HepG2 (cell line): ENCODE measurements at regions not wholly inside any gene's neighbourhood (a gene's known extent, or its start where the extent isn't known, plus 50 kb on each side); places are given as distances from the start of the nearest gene placed in this dataset.

Source experiments
- ATAC-seq: fragments of 200-7000 bp; cut with Tn5 transposase; 3 replicates; pipeline ENCODE4 v1.9.1; 2020; ENCODE audit warnings: mild to moderate bottlenecking, moderate library complexity
- BruUV-seq: library from RNA; stranded (reverse); fragments of 400-500 nt; replicated peaks from 2 replicates; lab custom pipeline; 2021; lab: Mats Ljungman, UMichigan
- CTCF ChIA-PET: fragments of 300-600 bp; formaldehyde crosslinking; extraction: SDS; loops from one replicate; lab custom pipeline; 2021; ENCODE audit warnings: low total read pairs, inconsistent platforms, low intra/inter-chr PET ratio; lab: Yijun Ruan, JAX
- POLR2A ChIA-PET: fragments of 350-600 bp; sonication (Branson Sonifier 250); formaldehyde crosslinking; loops from one replicate; lab custom pipeline; 2020; ENCODE audit warnings: antibody characterized with exemption, inconsistent platforms; lab: Yijun Ruan, JAX
- DNase-seq: peaks from one replicate; pipeline ENCODE4 v3.0.0-alpha.2; 2015; ENCODE audit warnings: low spot score
- FAIRE-seq: peaks from 3 replicates; lab custom pipeline; 2011; peaks lifted over from hg19 to GRCh38; lab: Jason Lieb, UNC
- H2AFZ ChIP-seq: one replicate; pipeline ENCODE4 v1.6.1; 2011; ENCODE audit warnings: low read length, inconsistent platforms
- H3K27ac ChIP-seq: fragments of 300-600 bp; 3 replicates; pipeline ENCODE4 v1.8.0; 2011; ENCODE audit warnings: mixed run types, mild to moderate bottlenecking, mixed read lengths, low read length, inconsistent platforms; ENCODE audit not compliant: insufficient read depth; ENCODE audit errors: extremely low read length
- H3K27me3 ChIP-seq, 2 experiments: fragments of 200-600 bp in 1 of 2; 2 replicates in 1 of 2; 3 replicates in 1 of 2; pipeline versions ENCODE4 v1.6.0 to v1.8.0; 2011; ENCODE audit warnings: low read length in 2 of 2, mild to moderate bottlenecking in 2 of 2, moderate library complexity in 2 of 2, inconsistent platforms in 1 of 2; ENCODE audit not compliant: insufficient read depth in 2 of 2, control insufficient read depth in 1 of 2
- H3K36me3 ChIP-seq, 2 experiments: fragments of 200-600 bp in 1 of 2; replicated peaks in 1 of 2; 2 replicates in 1 of 2; 3 replicates in 1 of 2; pipeline versions ENCODE4 v1.5.1 to v1.8.0; 2011; ENCODE audit warnings: low read length in 2 of 2, inconsistent platforms in 1 of 2; ENCODE audit not compliant: insufficient read depth in 2 of 2, control insufficient read depth in 1 of 2
- H3K4me1 ChIP-seq: 2 replicates; pipeline ENCODE4 v1.5.1; 2012; ENCODE audit warnings: low read length, inconsistent platforms; ENCODE audit not compliant: insufficient read depth
- H3K4me2 ChIP-seq: 2 replicates; pipeline ENCODE4 v1.6.0; 2011; ENCODE audit warnings: low read depth, low read length, inconsistent platforms
- H3K4me3 ChIP-seq, 3 experiments: fragments of 200-600 bp in 1 of 3; sonication (generic), shearing (Covaris generic) in 1 of 3; replicated peaks in 1 of 3; 2 replicates each; pipeline ENCODE4 v1.5.1; 2011 to 2016; ENCODE audit warnings: low read length in 3 of 3, inconsistent platforms in 2 of 3, low read depth in 2 of 3, mild to moderate bottlenecking in 2 of 3, control low read depth in 1 of 3, mixed read lengths in 1 of 3; ENCODE audit not compliant: insufficient read depth in 1 of 3
- H3K79me2 ChIP-seq: one replicate; pipeline ENCODE4 v1.6.1; 2011; ENCODE audit warnings: low read length, inconsistent platforms; ENCODE audit not compliant: insufficient read depth
- H3K9ac ChIP-seq: 2 replicates; pipeline ENCODE4 v1.6.0; 2011; ENCODE audit warnings: mild to moderate bottlenecking, low read depth, low read length, inconsistent platforms; ENCODE audit not compliant: insufficient read depth
- H3K9me3 ChIP-seq: 2 replicates; pipeline ENCODE4 v1.5.1; 2012; ENCODE audit warnings: mild to moderate bottlenecking, low read length
- H4K20me1 ChIP-seq: 2 replicates; pipeline ENCODE4 v1.6.0; 2011; ENCODE audit warnings: inconsistent platforms, mild to moderate bottlenecking, low read length, moderate library complexity; ENCODE audit not compliant: insufficient read depth
- FOXP1 ChIP-seq, 2 experiments: fragments of 450-650 bp in 1 of 2; IDR thresholded peaks; 2 replicates each; pipeline ENCODE4 v1.6.1; 2017 to 2018; ENCODE audit warnings: antibody characterized with exemption in 1 of 2
- HNRNPK ChIP-seq: fragments of 200-400 bp; formaldehyde crosslinking; IDR thresholded peaks from 2 replicates; pipeline ENCODE4 v1.6.1; 2018; ENCODE audit warnings: low read length, low read depth, moderate library complexity, mild to moderate bottlenecking; ENCODE audit not compliant: poor library complexity, severe bottlenecking
- RBFOX2 ChIP-seq: fragments of 200-400 bp; formaldehyde crosslinking; IDR thresholded peaks from 2 replicates; pipeline ENCODE4 v1.6.1; 2017; ENCODE audit warnings: low read depth, mild to moderate bottlenecking, low read length
- SOX6 ChIP-seq, 2 experiments: fragments of 450-650 bp in 1 of 2; sonication (generic) in 1 of 2; formaldehyde crosslinking in 1 of 2; IDR thresholded peaks; 2 replicates each; pipeline versions ENCODE4 v1.4.0 to v1.6.1; 2017 to 2020; ENCODE audit warnings: antibody characterized with exemption in 1 of 2, mild to moderate bottlenecking in 1 of 2, missing genetic modification reagents in 1 of 2
- ZNF33B ChIP-seq: sonication (generic); formaldehyde crosslinking; IDR thresholded peaks from 2 replicates; pipeline ENCODE4 v1.5.1; 2020; ENCODE audit warnings: mild to moderate bottlenecking, missing genetic modification reagents
- ZNF782 ChIP-seq: sonication (generic); formaldehyde crosslinking; IDR thresholded peaks from 2 replicates; pipeline ENCODE4 v1.4.0; 2020; ENCODE audit warnings: missing genetic modification reagents, mild to moderate bottlenecking, borderline replicate concordance
- WGBS: methylation state at CpG from one replicate; pipeline ENCODE4 v1.1.6; 2017; ENCODE audit warnings: low lambda C conversion rate; 5-methylcytosine and 5-hydroxymethylcytosine counted together
- in situ Hi-C: cut with HindIII; loops from 2 replicates; pipeline ENCODE4 v1.10.0; 2017; ENCODE audit warnings: low pct_unique_long_range_greater_than_20kb; ENCODE audit not compliant: extremely low pct_ligation_motif_present
- intact Hi-C: fragments of 100-400 bp; cut with micrococcal nuclease; formaldehyde crosslinking; loops from one replicate; pipeline ENCODE4 v1.10.0; 2022; ENCODE audit not compliant: unreplicated experiment
- TF ChIP-seq, protein P1 (sequence below): sonication (generic); formaldehyde crosslinking; IDR thresholded peaks from 2 replicates; pipeline ENCODE4 v1.8.1; 2023; ENCODE audit warnings: mild to moderate bottlenecking, missing genetic modification reagents
- TF ChIP-seq, protein P2 (sequence below): sonication (generic); formaldehyde crosslinking; IDR thresholded peaks from 2 replicates; pipeline ENCODE4 v1.8.0; 2022; ENCODE audit warnings: missing genetic modification reagents, mild to moderate bottlenecking, moderate library complexity, borderline replicate concordance
- TF ChIP-seq, protein P3 (sequence below): sonication (generic); formaldehyde crosslinking; conservative IDR thresholded peaks from 2 replicates; pipeline ENCODE4 v1.8.1; 2023; ENCODE audit warnings: missing genetic modification reagents
- TF ChIP-seq, protein P4 (sequence below), 2 experiments: sonication (generic) in 1 of 2; formaldehyde crosslinking in 1 of 2; IDR thresholded peaks; 2 replicates each; pipeline versions ENCODE4 v1.6.1 to v1.9.0; 2014 to 2022; ENCODE audit warnings: antibody characterized with exemption in 1 of 2, borderline replicate concordance in 1 of 2, inconsistent platforms in 1 of 2, low read depth in 1 of 2, missing genetic modification reagents in 1 of 2

DNA sequence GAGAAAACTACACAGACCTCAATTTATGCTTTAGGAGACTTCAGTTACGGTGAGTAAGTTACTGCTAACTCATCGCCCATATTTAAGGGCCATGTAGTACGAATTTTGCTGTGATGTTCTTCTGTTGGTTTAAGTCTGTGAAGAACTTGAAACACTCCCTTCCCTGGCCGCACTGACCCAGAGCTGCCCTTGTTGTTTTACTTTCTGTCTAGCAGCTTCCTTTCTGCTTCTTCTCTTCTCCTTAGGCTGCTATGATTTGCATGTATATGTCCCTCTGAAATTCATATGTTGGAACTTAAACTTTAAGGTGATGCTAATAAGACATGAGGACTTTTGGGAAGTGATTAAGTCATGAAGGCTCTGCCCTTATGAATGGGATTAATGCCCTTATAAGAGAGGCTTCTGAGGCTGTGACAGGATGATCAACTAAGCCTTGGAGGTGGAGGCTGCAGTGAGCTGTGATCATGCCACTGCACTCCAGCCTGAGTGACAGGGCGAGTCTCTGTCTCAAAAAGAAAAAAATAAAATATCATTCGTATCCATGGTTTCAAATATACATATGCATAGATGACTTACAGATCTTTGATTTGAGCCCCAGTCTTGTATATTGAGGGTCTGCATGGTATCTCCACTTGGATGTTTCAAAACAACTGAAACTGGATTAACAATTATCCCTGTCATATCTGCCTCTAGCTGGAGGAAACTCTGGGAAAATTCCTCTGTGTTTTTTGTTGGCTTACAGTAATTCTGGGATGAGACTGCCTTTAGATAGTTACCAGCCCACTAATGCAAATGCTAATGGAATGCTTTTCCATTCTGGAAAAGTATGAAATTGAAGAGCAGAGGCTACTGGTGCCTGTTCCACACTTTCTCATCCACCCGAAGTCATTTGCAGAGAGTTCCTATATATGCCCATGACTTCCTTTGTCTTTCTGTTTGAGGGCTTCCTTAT, 263.4 kb upstream of the ACTBL2 start:
- no TSS peak for BruUV-seq
- CTCF ChIA-PET, result no interaction called here
- Histone ChIP-seq H3K4me1 (no peaks in the 10 kb centered on the region), H3K27ac (no peak overlapping the region), H3K27me3 (no peaks in the 10 kb centered on the region; a peak in 1 of 5 replicates), H3K9ac (no peak overlapping the region), H3K9me3 (no peaks in the 10 kb centered on the region), H3K4me3 (no peak overlapping the region), H4K20me1 (no peaks in the 10 kb centered on the region), H3K4me2 (no peak overlapping the region), H3K36me3 (no peaks in the 10 kb centered on the region), H3K79me2 (no peaks in the 10 kb centered on the region), H2AFZ (no peak overlapping the region)
- no peak for FAIRE-seq
- 20% methylated on average over 7 of the region's 7 CpGs for WGBS
- in situ Hi-C loops (no loop called here), intact Hi-C loops (no loop called here)
- POLR2A ChIA-PET, result no interaction called here
- ATAC-seq, result no peak
- DNase-seq, result no peak
- TF ChIP-seq, protein P1, sequence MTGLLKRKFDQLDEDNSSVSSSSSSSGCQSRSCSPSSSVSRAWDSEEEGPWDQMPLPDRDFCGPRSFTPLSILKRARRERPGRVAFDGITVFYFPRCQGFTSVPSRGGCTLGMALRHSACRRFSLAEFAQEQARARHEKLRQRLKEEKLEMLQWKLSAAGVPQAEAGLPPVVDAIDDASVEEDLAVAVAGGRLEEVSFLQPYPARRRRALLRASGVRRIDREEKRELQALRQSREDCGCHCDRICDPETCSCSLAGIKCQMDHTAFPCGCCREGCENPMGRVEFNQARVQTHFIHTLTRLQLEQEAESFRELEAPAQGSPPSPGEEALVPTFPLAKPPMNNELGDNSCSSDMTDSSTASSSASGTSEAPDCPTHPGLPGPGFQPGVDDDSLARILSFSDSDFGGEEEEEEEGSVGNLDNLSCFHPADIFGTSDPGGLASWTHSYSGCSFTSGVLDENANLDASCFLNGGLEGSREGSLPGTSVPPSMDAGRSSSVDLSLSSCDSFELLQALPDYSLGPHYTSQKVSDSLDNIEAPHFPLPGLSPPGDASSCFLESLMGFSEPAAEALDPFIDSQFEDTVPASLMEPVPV, result no peak
- no peak for TF ChIP-seq RBFOX2
- no peak for TF ChIP-seq ZNF782 (CRISPR knock-in tag)
- no peak for TF ChIP-seq FOXP1 (IDR thresholded peaks at IDR 0.05)
- no peak for TF ChIP-seq FOXP1 (CRISPR knock-in tag; IDR thresholded peaks at IDR 0.05)
- no peak for TF ChIP-seq SOX6 (IDR thresholded peaks at IDR 0.05)
- no peak for TF ChIP-seq SOX6 (CRISPR knock-in tag; IDR thresholded peaks at IDR 0.05)
- TF ChIP-seq, protein P2, sequence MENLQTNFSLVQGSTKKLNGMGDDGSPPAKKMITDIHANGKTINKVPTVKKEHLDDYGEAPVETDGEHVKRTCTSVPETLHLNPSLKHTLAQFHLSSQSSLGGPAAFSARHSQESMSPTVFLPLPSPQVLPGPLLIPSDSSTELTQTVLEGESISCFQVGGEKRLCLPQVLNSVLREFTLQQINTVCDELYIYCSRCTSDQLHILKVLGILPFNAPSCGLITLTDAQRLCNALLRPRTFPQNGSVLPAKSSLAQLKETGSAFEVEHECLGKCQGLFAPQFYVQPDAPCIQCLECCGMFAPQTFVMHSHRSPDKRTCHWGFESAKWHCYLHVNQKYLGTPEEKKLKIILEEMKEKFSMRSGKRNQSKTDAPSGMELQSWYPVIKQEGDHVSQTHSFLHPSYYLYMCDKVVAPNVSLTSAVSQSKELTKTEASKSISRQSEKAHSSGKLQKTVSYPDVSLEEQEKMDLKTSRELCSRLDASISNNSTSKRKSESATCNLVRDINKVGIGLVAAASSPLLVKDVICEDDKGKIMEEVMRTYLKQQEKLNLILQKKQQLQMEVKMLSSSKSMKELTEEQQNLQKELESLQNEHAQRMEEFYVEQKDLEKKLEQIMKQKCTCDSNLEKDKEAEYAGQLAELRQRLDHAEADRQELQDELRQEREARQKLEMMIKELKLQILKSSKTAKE, result no peak
- TF ChIP-seq ZNF33B (CRISPR knock-in tag), result no peak
- TF ChIP-seq, protein P3, sequence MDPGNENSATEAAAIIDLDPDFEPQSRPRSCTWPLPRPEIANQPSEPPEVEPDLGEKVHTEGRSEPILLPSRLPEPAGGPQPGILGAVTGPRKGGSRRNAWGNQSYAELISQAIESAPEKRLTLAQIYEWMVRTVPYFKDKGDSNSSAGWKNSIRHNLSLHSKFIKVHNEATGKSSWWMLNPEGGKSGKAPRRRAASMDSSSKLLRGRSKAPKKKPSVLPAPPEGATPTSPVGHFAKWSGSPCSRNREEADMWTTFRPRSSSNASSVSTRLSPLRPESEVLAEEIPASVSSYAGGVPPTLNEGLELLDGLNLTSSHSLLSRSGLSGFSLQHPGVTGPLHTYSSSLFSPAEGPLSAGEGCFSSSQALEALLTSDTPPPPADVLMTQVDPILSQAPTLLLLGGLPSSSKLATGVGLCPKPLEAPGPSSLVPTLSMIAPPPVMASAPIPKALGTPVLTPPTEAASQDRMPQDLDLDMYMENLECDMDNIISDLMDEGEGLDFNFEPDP, result no peak
- TF ChIP-seq HNRNPK, result no peak
- TF ChIP-seq, protein P4, sequence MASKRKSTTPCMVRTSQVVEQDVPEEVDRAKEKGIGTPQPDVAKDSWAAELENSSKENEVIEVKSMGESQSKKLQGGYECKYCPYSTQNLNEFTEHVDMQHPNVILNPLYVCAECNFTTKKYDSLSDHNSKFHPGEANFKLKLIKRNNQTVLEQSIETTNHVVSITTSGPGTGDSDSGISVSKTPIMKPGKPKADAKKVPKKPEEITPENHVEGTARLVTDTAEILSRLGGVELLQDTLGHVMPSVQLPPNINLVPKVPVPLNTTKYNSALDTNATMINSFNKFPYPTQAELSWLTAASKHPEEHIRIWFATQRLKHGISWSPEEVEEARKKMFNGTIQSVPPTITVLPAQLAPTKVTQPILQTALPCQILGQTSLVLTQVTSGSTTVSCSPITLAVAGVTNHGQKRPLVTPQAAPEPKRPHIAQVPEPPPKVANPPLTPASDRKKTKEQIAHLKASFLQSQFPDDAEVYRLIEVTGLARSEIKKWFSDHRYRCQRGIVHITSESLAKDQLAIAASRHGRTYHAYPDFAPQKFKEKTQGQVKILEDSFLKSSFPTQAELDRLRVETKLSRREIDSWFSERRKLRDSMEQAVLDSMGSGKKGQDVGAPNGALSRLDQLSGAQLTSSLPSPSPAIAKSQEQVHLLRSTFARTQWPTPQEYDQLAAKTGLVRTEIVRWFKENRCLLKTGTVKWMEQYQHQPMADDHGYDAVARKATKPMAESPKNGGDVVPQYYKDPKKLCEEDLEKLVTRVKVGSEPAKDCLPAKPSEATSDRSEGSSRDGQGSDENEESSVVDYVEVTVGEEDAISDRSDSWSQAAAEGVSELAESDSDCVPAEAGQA (IDR thresholded peaks at IDR 0.05; ENCODE audit: low read depth), result no peak
- TF ChIP-seq, protein P4 (CRISPR knock-in tag; IDR thresholded peaks at IDR 0.05; ENCODE audit: borderline replicate concordance), result no peak
